ENCODE measurements at regions not wholly inside any gene's neighbourhood (a gene's known extent, or its start where the extent isn't known, plus 50 kb on each side); places are given as distances from the start of the nearest gene placed in this dataset.

DNA sequence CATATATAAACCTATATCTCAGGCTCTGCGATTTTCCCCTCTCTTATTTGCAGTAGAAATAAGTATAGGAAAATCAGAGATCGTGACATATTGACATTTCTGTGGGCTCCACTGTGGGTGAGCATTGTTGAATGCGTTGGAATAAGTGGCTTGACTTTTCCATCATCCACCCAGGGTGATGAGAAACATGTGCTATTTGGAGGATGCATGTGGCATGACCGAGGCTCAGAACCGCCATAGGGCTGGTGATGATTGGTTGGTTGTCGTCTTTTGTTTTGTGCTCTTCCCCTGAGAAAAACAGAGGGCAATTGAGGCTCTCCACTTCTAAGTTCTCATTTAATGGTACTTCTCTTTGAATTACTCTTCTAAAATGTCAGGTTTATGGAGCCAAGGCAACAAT is 140.1 kb downstream of the MXRA5 start:
- no peaks in the 10 kb centered on the region for H3K4me1 ChIP-seq
- ATAC-seq = no peak
- 18% methylated on average over 6 of the region's 6 CpGs for WGBS (ENCODE audit: missing lambda C conversion rate)
- ChIA-PET CTCF (interaction anchor here (1.4 kb wide), 1 partner anchor 45 kb away, joined by 3 read pairs; no protein-coding TSS in a partner anchor), POLR2A (no interaction called here)
- H3K27ac ChIP-seq = no peak overlapping the region
- no peak overlapping the region for H3K4me3 ChIP-seq
- no peak overlapping the region for H3K4me2 ChIP-seq
- no peak for FAIRE-seq
- TF ChIP-seq, protein P1, sequence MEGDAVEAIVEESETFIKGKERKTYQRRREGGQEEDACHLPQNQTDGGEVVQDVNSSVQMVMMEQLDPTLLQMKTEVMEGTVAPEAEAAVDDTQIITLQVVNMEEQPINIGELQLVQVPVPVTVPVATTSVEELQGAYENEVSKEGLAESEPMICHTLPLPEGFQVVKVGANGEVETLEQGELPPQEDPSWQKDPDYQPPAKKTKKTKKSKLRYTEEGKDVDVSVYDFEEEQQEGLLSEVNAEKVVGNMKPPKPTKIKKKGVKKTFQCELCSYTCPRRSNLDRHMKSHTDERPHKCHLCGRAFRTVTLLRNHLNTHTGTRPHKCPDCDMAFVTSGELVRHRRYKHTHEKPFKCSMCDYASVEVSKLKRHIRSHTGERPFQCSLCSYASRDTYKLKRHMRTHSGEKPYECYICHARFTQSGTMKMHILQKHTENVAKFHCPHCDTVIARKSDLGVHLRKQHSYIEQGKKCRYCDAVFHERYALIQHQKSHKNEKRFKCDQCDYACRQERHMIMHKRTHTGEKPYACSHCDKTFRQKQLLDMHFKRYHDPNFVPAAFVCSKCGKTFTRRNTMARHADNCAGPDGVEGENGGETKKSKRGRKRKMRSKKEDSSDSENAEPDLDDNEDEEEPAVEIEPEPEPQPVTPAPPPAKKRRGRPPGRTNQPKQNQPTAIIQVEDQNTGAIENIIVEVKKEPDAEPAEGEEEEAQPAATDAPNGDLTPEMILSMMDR (IDR thresholded peaks at IDR 0.05) = no peak
- TF ChIP-seq BHLHE40 (IDR thresholded peaks at IDR 0.05; ENCODE audit: low read depth, low read length) (no peak), ZNF302 (CRISPR knock-in tag; IDR thresholded peaks at IDR 0.05) (no peak), ESRRA (IDR thresholded peaks at IDR 0.05; ENCODE audit: borderline replicate concordance, low read length) (no peak), CBX8 (IDR thresholded peaks at IDR 0.05) (no peak), POLR2A (IDR thresholded peaks at IDR 0.05; ENCODE audit: low read length) (no peak), SMC3 (IDR thresholded peaks at IDR 0.05) (no peak), NPAS2 (CRISPR knock-in tag; IDR thresholded peaks at IDR 0.05; ENCODE audit: borderline replicate concordance) (no peak)
- TF ChIP-seq, protein P2, sequence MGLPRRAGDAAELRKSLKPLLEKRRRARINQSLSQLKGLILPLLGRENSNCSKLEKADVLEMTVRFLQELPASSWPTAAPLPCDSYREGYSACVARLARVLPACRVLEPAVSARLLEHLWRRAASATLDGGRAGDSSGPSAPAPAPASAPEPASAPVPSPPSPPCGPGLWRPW (IDR thresholded peaks at IDR 0.05) = no peak
- TF ChIP-seq, protein P3, sequence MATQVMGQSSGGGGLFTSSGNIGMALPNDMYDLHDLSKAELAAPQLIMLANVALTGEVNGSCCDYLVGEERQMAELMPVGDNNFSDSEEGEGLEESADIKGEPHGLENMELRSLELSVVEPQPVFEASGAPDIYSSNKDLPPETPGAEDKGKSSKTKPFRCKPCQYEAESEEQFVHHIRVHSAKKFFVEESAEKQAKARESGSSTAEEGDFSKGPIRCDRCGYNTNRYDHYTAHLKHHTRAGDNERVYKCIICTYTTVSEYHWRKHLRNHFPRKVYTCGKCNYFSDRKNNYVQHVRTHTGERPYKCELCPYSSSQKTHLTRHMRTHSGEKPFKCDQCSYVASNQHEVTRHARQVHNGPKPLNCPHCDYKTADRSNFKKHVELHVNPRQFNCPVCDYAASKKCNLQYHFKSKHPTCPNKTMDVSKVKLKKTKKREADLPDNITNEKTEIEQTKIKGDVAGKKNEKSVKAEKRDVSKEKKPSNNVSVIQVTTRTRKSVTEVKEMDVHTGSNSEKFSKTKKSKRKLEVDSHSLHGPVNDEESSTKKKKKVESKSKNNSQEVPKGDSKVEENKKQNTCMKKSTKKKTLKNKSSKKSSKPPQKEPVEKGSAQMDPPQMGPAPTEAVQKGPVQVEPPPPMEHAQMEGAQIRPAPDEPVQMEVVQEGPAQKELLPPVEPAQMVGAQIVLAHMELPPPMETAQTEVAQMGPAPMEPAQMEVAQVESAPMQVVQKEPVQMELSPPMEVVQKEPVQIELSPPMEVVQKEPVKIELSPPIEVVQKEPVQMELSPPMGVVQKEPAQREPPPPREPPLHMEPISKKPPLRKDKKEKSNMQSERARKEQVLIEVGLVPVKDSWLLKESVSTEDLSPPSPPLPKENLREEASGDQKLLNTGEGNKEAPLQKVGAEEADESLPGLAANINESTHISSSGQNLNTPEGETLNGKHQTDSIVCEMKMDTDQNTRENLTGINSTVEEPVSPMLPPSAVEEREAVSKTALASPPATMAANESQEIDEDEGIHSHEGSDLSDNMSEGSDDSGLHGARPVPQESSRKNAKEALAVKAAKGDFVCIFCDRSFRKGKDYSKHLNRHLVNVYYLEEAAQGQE (IDR thresholded peaks at IDR 0.05) = no peak
- H3K9me3 ChIP-seq = no peaks in the 10 kb centered on the region
- DNase-seq (ENCODE audit: low read depth in 1 of 2, low spot score in 1 of 2) = no peak

DNA sequence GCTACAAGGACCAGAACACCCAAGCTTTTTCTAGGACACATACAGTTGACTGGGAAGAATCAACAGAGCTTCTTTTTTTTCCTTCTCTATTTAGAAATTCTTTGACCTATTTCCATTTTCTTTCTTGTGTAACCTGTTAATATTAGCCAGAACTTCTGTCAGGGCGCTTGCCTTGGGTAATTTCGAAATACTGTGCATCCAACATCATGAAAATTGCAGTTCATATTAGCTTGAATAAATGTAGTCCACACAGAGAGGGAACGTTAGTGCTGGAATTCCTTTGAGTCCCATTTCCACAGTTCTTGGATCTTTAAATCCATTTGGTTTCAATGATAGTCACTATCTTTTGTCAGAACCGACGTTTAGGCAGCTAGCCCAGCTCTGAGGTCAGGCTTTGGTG is 141.8 kb downstream of the MXRA5 start:
- POLR2A ChIA-PET = no interaction called here
- peak; percentile 87 for FAIRE-seq
- no peak overlapping the region for H3K4me2 ChIP-seq
- H3K27ac ChIP-seq = no peak overlapping the region
- H3K9me3 ChIP-seq = no peaks in the 10 kb centered on the region
- no peak overlapping the region for H3K4me3 ChIP-seq
- no peaks in the 10 kb centered on the region for H3K4me1 ChIP-seq
- CTCF ChIA-PET = interaction anchor here (0.6 kb wide), 1 partner anchor 461 kb away, joined by 3 read pairs; no protein-coding TSS in a partner anchor
- ATAC-seq = no peak
- DNase-seq (ENCODE audit: low read depth in 1 of 2, low spot score in 1 of 2) = no peak
- 8% methylated on average over 5 of the region's 5 CpGs for WGBS (ENCODE audit: missing lambda C conversion rate)
- no peak for TF ChIP-seq CEBPB (IDR thresholded peaks at IDR 0.05)
- TF ChIP-seq, protein P4, sequence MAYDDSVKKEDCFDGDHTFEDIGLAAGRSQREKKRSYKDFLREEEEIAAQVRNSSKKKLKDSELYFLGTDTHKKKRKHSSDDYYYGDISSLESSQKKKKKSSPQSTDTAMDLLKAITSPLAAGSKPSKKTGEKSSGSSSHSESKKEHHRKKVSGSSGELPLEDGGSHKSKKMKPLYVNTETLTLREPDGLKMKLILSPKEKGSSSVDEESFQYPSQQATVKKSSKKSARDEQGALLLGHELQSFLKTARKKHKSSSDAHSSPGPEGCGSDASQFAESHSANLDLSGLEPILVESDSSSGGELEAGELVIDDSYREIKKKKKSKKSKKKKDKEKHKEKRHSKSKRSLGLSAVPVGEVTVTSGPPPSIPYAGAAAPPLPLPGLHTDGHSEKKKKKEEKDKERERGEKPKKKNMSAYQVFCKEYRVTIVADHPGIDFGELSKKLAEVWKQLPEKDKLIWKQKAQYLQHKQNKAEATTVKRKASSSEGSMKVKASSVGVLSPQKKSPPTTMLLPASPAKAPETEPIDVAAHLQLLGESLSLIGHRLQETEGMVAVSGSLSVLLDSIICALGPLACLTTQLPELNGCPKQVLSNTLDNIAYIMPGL (CRISPR knock-in tag; IDR thresholded peaks at IDR 0.05; ENCODE audit: borderline replicate concordance) = no peak
- TF ChIP-seq HOXB13 (CRISPR knock-in tag; IDR thresholded peaks at IDR 0.05; ENCODE audit: low read depth) = no peak
- TF ChIP-seq, protein P1 (IDR thresholded peaks at IDR 0.05) = no peak
- no peak for TF ChIP-seq PHF8 (IDR thresholded peaks at IDR 0.05; ENCODE audit: borderline replicate concordance, low read depth)
- no peak for TF ChIP-seq ZSCAN20 (CRISPR knock-in tag; IDR thresholded peaks at IDR 0.05)
- TF ChIP-seq, protein P5, sequence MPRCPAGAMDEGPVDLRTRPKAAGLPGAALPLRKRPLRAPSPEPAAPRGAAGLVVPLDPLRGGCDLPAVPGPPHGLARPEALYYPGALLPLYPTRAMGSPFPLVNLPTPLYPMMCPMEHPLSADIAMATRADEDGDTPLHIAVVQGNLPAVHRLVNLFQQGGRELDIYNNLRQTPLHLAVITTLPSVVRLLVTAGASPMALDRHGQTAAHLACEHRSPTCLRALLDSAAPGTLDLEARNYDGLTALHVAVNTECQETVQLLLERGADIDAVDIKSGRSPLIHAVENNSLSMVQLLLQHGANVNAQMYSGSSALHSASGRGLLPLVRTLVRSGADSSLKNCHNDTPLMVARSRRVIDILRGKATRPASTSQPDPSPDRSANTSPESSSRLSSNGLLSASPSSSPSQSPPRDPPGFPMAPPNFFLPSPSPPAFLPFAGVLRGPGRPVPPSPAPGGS (IDR thresholded peaks at IDR 0.05) = no peak
- TF ChIP-seq JUN (IDR thresholded peaks at IDR 0.05) = no peak
- no peak for TF ChIP-seq POLR2A (IDR thresholded peaks at IDR 0.05; ENCODE audit: low read length)
- TF ChIP-seq, protein P3 (IDR thresholded peaks at IDR 0.05) = no peak
- TF ChIP-seq HOXA7 (CRISPR knock-in tag; IDR thresholded peaks at IDR 0.05) = no peak
- no peak for TF ChIP-seq NPAS2 (CRISPR knock-in tag; IDR thresholded peaks at IDR 0.05; ENCODE audit: borderline replicate concordance)
- TF ChIP-seq, protein P6, sequence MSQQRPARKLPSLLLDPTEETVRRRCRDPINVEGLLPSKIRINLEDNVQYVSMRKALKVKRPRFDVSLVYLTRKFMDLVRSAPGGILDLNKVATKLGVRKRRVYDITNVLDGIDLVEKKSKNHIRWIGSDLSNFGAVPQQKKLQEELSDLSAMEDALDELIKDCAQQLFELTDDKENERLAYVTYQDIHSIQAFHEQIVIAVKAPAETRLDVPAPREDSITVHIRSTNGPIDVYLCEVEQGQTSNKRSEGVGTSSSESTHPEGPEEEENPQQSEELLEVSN (IDR thresholded peaks at IDR 0.05; ENCODE audit: borderline replicate concordance, low read depth) = no peak
- TF ChIP-seq FOSB (CRISPR knock-in tag; IDR thresholded peaks at IDR 0.05) = no peak
- TF ChIP-seq BHLHE40 (IDR thresholded peaks at IDR 0.05; ENCODE audit: low read depth, low read length) = no peak

Data from A549 (cell line).